ENCODE measurements at regions not wholly inside any gene's neighbourhood (a gene's known extent, or its start where the extent isn't known, plus 50 kb on each side); places are given as distances from the start of the nearest gene placed in this dataset.

GRCh38 chr3:31254483-31254882 lies 278.2 kb upstream of the STT3B start:
- no peak for DNase-seq (ENCODE audit: extremely low spot score)
- POLR2A ChIA-PET: no interaction called here
- TF ChIP-seq CTCF (IDR thresholded peaks at IDR 0.05; ENCODE audit: control extremely low read depth, extremely low read depth, low read depth, missing control alignments): no peak
- CTCF ChIA-PET: no interaction called here

- no peak for TF ChIP-seq CTCF (IDR thresholded peaks at IDR 0.05; ENCODE audit: control extremely low read depth, extremely low read depth, low read depth, missing control alignments)
- ChIA-PET POLR2A (no interaction called here), CTCF (no interaction called here)
- no peak for DNase-seq (ENCODE audit: extremely low spot score)
These were observed 277.6 kb upstream of the STT3B start for GRCh38 chr3:31255007-31255581.

GRCh38 chr3:31262201-31262600 lies 270.5 kb upstream of the STT3B start:
- ChIA-PET POLR2A (no interaction called here), CTCF (interaction anchor here (1.0 kb wide), 1 partner anchor 38 kb away, joined by 3 read pairs; no protein-coding TSS in a partner anchor)
- TF ChIP-seq CTCF (IDR thresholded peaks at IDR 0.05; ENCODE audit: control extremely low read depth, extremely low read depth, low read depth, missing control alignments): no peak
- DNase-seq (ENCODE audit: extremely low spot score): no peak

GRCh38 chr3:31263897-31264296 lies 268.8 kb upstream of the STT3B start:
- no peak for DNase-seq (ENCODE audit: extremely low spot score)
- POLR2A ChIA-PET: no interaction called here
- TF ChIP-seq CTCF (IDR thresholded peaks at IDR 0.05; ENCODE audit: control extremely low read depth, extremely low read depth, low read depth, missing control alignments): no peak
- CTCF ChIA-PET: interaction anchor here (1.0 to 1.1 kb wide), 2 partner anchors 14 to 23 kb away, joined by 3 read pairs; no protein-coding TSS in a partner anchor

- DNase-seq (ENCODE audit: extremely low spot score): no peak
- ChIA-PET POLR2A (no interaction called here), CTCF (interaction anchor here (0.9 to 2.1 kb wide), 4 partner anchors 10 to 332 kb away, joined by 3 to 6 read pairs (median 4); no protein-coding TSS in a partner anchor)
- TF ChIP-seq CTCF (IDR thresholded peaks at IDR 0.05; ENCODE audit: control extremely low read depth, extremely low read depth, low read depth, missing control alignments): no peak
These were observed 266.9 kb upstream of the STT3B start for GRCh38 chr3:31265646-31266428.

GRCh38 chr3:31268868-31269267 lies 263.9 kb upstream of the STT3B start:
- TF ChIP-seq CTCF (IDR thresholded peaks at IDR 0.05; ENCODE audit: control extremely low read depth, extremely low read depth, low read depth, missing control alignments): no peak
- CTCF ChIA-PET: interaction anchor here (2.1 to 2.5 kb wide), 3 partner anchors 9 to 16 kb away, joined by 6 to 9 read pairs (median 9); no protein-coding TSS in a partner anchor
- no peak for DNase-seq (ENCODE audit: extremely low spot score)
- POLR2A ChIA-PET: no interaction called here
